Astrocyte (in vitro differentiated cells and primary cell): ENCODE measurements at regions not wholly inside any gene's neighbourhood (a gene's known extent, or its start where the extent isn't known, plus 50 kb on each side); places are given as distances from the start of the nearest gene placed in this dataset.

Experiments
- EZH2 ChIP-seq: IDR thresholded peaks from 2 replicates; pipeline ENCODE4 v1.6.1; 2012; ENCODE audit warnings: mild to moderate bottlenecking, low read length, inconsistent platforms; ENCODE audit not compliant: insufficient read depth
- TF ChIP-seq, protein P1 (sequence below): IDR thresholded peaks from 2 replicates; pipeline ENCODE4 v1.5.1; 2011; ENCODE audit warnings: low read depth, mild to moderate bottlenecking, inconsistent platforms, low read length, moderate library complexity; ENCODE audit not compliant: insufficient read depth

DNA sequence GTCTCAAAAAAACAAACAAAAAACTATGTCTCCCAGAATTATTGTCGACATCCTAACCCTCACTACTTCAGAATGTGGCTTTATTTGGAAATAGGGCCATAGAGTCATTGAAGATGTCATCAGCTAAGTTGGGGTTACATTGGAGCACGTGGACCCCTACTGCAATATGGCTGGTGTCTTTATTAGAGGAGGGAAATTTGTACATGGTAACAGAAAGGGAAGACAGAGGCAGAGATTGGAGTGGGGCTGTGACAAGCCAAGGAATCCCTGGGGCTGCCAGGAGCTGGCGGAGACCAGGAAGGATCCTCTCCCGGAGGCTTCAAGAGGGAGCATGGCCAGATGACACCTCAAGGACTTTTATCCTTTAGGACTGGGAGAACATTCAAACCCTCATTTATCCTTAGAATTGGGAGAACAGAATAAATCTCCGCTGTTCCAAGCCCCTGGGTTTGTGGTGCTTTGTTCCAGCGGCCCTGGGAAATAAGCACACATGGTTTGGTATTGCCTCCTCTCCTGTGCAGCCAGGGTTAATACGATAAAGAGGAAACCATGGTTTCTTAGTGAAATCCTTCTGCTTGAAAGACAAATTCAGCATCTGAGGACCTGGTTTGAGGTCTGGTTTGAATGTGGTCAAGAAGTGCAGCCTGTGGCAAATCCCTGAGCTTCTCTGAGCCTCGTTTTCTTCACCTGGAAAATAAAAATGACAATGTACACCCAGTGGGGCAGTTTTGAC, 184.7 kb downstream of the MYCN start:
- TF ChIP-seq, protein P1, sequence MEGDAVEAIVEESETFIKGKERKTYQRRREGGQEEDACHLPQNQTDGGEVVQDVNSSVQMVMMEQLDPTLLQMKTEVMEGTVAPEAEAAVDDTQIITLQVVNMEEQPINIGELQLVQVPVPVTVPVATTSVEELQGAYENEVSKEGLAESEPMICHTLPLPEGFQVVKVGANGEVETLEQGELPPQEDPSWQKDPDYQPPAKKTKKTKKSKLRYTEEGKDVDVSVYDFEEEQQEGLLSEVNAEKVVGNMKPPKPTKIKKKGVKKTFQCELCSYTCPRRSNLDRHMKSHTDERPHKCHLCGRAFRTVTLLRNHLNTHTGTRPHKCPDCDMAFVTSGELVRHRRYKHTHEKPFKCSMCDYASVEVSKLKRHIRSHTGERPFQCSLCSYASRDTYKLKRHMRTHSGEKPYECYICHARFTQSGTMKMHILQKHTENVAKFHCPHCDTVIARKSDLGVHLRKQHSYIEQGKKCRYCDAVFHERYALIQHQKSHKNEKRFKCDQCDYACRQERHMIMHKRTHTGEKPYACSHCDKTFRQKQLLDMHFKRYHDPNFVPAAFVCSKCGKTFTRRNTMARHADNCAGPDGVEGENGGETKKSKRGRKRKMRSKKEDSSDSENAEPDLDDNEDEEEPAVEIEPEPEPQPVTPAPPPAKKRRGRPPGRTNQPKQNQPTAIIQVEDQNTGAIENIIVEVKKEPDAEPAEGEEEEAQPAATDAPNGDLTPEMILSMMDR, result no peak
- no peak for TF ChIP-seq EZH2
